Fibroblast of lung (primary cell): ENCODE measurements at regions not wholly inside any gene's neighbourhood (a gene's known extent, or its start where the extent isn't known, plus 50 kb on each side); places are given as distances from the start of the nearest gene placed in this dataset.
A peak's percentile ranks its signal among the peaks of the same experiment; 100 is the strongest.

Source experiments
- DNase-seq, 2 donors: peaks; one replicate each; pipeline versions ENCODE4 v3.0.0 to v3.0.0-alpha.2; 2010; ENCODE audit warnings: low read depth in 2 of 2
- H2AFZ ChIP-seq: 2 replicates; pipeline ENCODE4 v1.5.1; 2012; ENCODE audit warnings: low read length, control low read depth, inconsistent platforms
- H3K27ac ChIP-seq: 2 replicates; pipeline ENCODE4 v1.5.1; 2011; ENCODE audit warnings: low read length, control low read depth; ENCODE audit not compliant: insufficient read depth
- H3K27me3 ChIP-seq: 2 replicates; pipeline ENCODE4 v1.5.1; 2011; ENCODE audit warnings: mild to moderate bottlenecking, low read length; ENCODE audit not compliant: control insufficient read depth, insufficient read depth
- H3K36me3 ChIP-seq: 2 replicates; pipeline ENCODE4 v1.5.1; 2011; ENCODE audit warnings: low read length; ENCODE audit not compliant: control insufficient read depth, insufficient read depth
- H3K4me1 ChIP-seq: 2 replicates; pipeline ENCODE4 v1.5.1; 2011; ENCODE audit warnings: low read length; ENCODE audit not compliant: control insufficient read depth, insufficient read depth; ENCODE audit errors: extremely low read depth
- H3K4me2 ChIP-seq: 2 replicates; pipeline ENCODE4 v1.5.1; 2011; ENCODE audit warnings: low read length, control low read depth; ENCODE audit not compliant: insufficient read depth; ENCODE audit errors: extremely low read depth
- H3K4me3 ChIP-seq, 4 experiments: fragments of 200-600 bp in 1 of 4; sonication (generic) in 1 of 4; replicated peaks in 1 of 4; 2 replicates each; pipeline ENCODE4 v1.5.1; 2011 to 2016; ENCODE audit warnings: low read length in 4 of 4, low read depth in 3 of 4, mild to moderate bottlenecking in 3 of 4, control low read depth in 2 of 4, inconsistent platforms in 1 of 4, mixed read lengths in 1 of 4; ENCODE audit not compliant: insufficient read depth in 1 of 4; ENCODE audit errors: control extremely low read depth in 1 of 4
- H3K79me2 ChIP-seq: 2 replicates; pipeline ENCODE4 v1.5.1; 2012; ENCODE audit warnings: mild to moderate bottlenecking, low read length, inconsistent platforms; ENCODE audit not compliant: control insufficient read depth, insufficient read depth
- H3K9ac ChIP-seq: 2 replicates; pipeline ENCODE4 v1.5.1; 2011; ENCODE audit warnings: mild to moderate bottlenecking, low read length, control low read depth; ENCODE audit not compliant: insufficient read depth
- H3K9me3 ChIP-seq: 2 replicates; pipeline ENCODE4 v1.5.1; 2012; ENCODE audit warnings: low read depth, low read length; ENCODE audit not compliant: control insufficient read depth, insufficient read depth
- H4K20me1 ChIP-seq: 2 replicates; pipeline ENCODE4 v1.5.1; 2011; ENCODE audit warnings: low read length; ENCODE audit not compliant: control insufficient read depth, insufficient read depth; ENCODE audit errors: extremely low read depth
- CTCF ChIP-seq, 2 donors: IDR thresholded peaks in 1 of 2; conservative IDR thresholded peaks in 1 of 2; 1 replicate in 1 of 2; 2 replicates in 1 of 2; pipeline ENCODE4 v1.5.1; 2011 to 2012; ENCODE audit warnings: low read length in 2 of 2, control low read depth in 1 of 2, inconsistent platforms in 1 of 2, low read depth in 1 of 2, mild to moderate bottlenecking in 1 of 2
- EZH2 ChIP-seq: IDR thresholded peaks from 2 replicates; pipeline ENCODE4 v1.5.1; 2012; ENCODE audit warnings: low read length, control low read depth, mild to moderate bottlenecking; ENCODE audit errors: missing control alignments

DNA sequence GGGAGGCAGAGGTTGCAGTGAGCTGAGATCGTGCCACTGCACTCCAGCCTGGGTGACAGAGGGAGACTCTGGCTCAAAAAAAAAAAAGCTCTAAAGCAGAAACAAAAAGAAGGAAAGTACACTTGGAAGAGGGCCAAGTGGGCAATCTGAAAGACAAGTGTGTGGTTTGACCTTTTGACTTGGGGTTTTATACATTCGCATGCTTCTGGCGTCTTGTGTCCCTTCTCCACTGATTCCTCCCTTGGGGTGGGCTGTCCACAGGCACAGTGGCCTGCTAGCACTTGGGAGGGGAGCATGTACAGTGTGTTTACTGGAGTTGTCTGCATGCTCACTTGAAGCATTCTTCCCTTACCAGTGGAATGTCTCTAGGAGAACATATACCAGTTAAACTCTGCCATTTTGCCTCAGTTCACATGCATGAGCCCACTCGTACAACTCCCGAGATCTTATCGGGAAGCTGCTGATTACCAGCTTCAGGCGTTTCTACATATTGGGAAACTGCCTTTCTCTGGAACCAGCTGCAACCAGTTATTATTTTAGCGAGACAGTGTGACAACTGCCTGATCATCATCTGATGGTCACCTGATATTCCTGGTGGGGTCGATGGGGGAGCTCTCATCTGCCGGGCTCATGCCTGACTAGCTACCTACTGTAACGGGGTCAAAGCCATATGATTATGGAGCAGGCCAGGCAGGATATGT lies 113.5 kb upstream of the ZNF678 start:
- H4K20me1 ChIP-seq = no peaks in the 10 kb centered on the region
- H3K4me1 ChIP-seq = peaks cover 2% of the 10 kb centered on the region
- no peak overlapping the region for H3K4me2 ChIP-seq
- no peaks in the 10 kb centered on the region for H3K79me2 ChIP-seq
- H3K9ac ChIP-seq = no peak overlapping the region
- DNase-seq = peak in 1 of 2 donors; percentile 1
- no peak overlapping the region for H2AFZ ChIP-seq
- H3K27ac ChIP-seq = no peak overlapping the region
- TF ChIP-seq EZH2 = no peak
- no peak for TF ChIP-seq CTCF (conservative IDR thresholded peaks at IDR 0.05 in 1 of 2, IDR thresholded peaks at IDR 0.05 in 1 of 2; ENCODE audit: low read depth in 1 of 2, low read length in 2 of 2)
- no peak overlapping the region for H3K4me3 ChIP-seq
- H3K36me3 ChIP-seq = no peaks in the 10 kb centered on the region
- H3K27me3 ChIP-seq = peaks cover 7% of the 10 kb centered on the region
- H3K9me3 ChIP-seq = no peaks in the 10 kb centered on the region

DNA sequence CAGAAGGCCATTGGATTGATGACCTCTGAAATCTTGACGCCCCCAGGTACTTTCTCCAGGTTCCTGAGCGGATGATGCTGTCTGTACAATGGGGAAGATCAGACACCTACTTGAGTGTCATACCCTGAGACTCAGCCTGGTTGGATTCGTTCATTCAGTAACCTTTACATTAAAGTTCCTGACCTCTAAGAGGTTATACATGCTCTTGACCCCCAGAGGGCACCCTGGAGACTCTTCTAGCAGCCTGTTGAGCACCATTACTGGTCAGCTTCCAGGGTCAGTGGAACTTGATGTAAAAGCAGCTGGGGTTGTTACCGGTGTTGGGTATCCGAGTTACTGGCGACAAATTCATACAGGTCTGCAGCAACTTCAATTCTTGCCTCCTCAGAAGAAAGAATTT lies 114.3 kb upstream of the ZNF678 start:
- no peak overlapping the region for H3K4me2 ChIP-seq
- H3K9me3 ChIP-seq = no peaks in the 10 kb centered on the region
- H4K20me1 ChIP-seq = no peaks in the 10 kb centered on the region
- H3K27ac ChIP-seq = no peak overlapping the region
- H3K79me2 ChIP-seq = no peaks in the 10 kb centered on the region
- H3K36me3 ChIP-seq = no peaks in the 10 kb centered on the region
- H3K4me3 ChIP-seq = no peak overlapping the region
- H3K9ac ChIP-seq = no peak overlapping the region
- H3K27me3 ChIP-seq = peaks cover 4% of the 10 kb centered on the region
- H3K4me1 ChIP-seq = peaks cover 2% of the 10 kb centered on the region
- no peak overlapping the region for H2AFZ ChIP-seq
- peak in 1 of 2 donors; percentile 27 for DNase-seq
- TF ChIP-seq EZH2 (no peak), CTCF (conservative IDR thresholded peaks at IDR 0.05 in 1 of 2, IDR thresholded peaks at IDR 0.05 in 1 of 2; ENCODE audit: low read depth in 1 of 2, low read length in 2 of 2) (peak in 1 of 2 donors; percentile 30)

GRCh38 chr1:227447531-227447990 lies 115.8 kb upstream of the ZNF678 start:
- no peaks in the 10 kb centered on the region for H3K79me2 ChIP-seq
- no peaks in the 10 kb centered on the region for H4K20me1 ChIP-seq
- no peaks in the 10 kb centered on the region for H3K9me3 ChIP-seq
- no peaks in the 10 kb centered on the region for H3K36me3 ChIP-seq
- peak overlapping the region; percentile 16 for H2AFZ ChIP-seq
- DNase-seq = peak; percentile 19 to 30
- H3K4me1 ChIP-seq = peaks cover 2% of the 10 kb centered on the region
- peak overlapping the region; percentile 32 for H3K4me2 ChIP-seq
- H3K4me3 ChIP-seq = peak overlapping the region in 1 of 4 experiments; percentile 17
- TF ChIP-seq CTCF (conservative IDR thresholded peaks at IDR 0.05 in 1 of 2, IDR thresholded peaks at IDR 0.05 in 1 of 2; ENCODE audit: low read depth in 1 of 2, low read length in 2 of 2) (peak; percentile 53 to 62), EZH2 (no peak)
- H3K27me3 ChIP-seq = no peaks in the 10 kb centered on the region
- no peak overlapping the region for H3K9ac ChIP-seq
- no peak overlapping the region for H3K27ac ChIP-seq
